Left hindlimb (tissue), 1 donor: ENCODE measurements at regions not wholly inside any gene's neighbourhood (a gene's known extent, or its start where the extent isn't known, plus 50 kb on each side); places are given as distances from the start of the nearest gene placed in this dataset.

ENCODE experiments used
- DNase-seq: peaks from one replicate; pipeline ENCODE4 v3.0.0-alpha.2; 2018

DNA sequence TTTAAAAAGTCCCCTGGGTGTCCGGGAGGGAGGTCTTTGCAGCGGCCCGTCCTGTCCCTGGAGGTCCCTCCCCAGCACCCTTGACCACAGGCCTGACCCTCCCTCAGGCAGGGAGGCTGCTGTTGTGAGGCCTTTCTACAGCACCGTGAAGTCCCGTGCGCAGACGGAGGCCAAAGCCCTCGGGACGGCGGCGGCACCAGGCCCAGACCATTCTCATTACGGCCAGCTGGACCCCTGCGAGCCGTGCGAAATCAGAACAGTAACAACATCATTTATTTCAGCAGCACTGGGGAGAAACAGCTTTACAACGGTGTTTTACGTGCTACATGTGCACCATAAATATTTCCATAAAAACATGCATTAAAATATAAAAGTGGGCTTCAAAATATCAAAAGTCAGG, 101.4 kb upstream of the ACTRT2 start:
- DNase-seq, result no peak

DNA sequence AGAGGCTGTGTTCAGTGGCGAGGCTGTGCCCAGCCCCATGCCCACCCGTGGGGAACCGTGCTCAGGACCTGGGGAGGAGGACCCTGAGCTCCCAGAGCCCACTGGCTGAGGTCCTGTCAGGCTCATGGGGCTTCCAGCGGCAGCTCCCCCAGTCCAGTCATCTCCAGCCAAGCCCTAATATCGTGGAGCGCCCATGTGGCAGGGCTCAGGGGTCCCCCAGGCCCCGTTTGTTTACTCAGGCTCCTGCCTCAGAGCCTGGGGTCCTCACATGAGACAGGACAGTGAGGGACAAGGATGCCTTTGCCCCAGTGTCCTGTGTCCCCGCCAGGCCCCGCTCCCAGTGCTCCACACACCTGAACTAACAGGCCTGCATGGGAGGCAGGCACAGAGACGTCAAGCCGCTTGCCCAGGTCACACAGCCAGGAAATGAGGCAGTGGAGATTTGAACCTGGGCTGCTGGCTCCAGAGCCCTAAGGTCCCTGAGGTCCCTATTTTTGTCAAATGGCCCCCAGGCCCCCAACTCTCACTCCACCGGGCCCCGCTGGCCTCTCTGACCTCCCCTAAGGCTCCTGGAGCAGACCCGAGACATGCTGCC, 100.7 kb upstream of the ACTRT2 start:
- DNase-seq, result no peak

DNA sequence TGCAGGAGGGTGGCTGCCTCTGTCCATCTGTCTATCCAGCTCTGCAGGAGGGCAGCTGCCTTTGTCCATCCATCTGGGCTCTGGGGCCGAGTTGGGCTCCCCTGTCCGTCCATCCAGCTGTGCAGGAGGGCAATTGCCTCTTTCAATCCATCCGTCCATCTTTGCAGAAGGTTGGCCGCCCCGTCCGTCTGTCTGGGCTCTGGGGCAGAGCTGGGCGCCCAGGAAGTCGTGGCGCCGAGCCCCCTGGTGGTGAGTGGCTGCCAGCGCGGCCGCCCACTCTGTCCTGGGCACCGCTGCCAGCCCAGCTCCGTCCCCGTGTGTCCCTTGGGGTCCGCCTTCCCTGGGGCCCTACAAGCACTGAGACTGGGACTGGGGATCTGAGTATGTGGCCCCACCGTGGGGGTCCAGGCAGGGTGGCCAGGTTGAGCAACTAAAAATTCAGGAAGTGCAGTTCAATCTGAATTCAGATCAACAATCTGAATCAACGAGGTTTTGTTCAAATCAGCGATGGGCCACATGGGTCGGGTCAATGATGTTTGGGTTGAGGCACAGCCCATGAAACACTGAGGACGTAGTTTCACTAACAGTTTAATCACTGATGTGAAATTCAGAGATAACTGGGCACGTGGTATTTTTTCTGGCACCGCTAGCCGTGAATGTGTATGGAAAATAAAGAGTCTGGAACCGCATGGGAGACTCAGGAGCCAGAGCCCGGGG, 99.1 kb upstream of the ACTRT2 start:
- no peak for DNase-seq

GRCh38 chr1:2923351-2923750, 97.9 kb upstream of the ACTRT2 start:
- DNase-seq, result no peak

- DNase-seq, result no peak
Measured at GRCh38 chr1:2925291-2925690, 96.0 kb upstream of the ACTRT2 start.

DNA sequence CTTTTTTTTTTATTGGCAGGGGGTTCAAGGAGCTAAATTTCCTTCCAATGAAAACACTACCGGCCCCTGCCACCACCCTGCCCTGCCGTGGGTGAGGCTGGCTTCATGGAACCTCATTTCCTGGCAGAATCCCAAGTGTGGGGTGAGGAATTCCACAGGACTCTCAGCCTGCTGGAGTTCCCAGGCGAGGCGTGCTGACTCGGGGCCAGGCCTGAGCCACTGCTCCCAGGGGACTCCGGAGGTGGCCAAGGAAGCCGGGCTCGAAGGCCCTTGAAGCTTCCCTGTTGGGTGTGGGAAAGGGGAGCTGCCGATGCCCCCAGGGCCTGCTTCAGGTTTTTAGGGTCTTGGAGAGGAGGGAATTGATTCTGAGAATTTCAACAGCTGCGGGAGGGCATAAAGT, 95.3 kb upstream of the ACTRT2 start:
- DNase-seq, result no peak

DNA sequence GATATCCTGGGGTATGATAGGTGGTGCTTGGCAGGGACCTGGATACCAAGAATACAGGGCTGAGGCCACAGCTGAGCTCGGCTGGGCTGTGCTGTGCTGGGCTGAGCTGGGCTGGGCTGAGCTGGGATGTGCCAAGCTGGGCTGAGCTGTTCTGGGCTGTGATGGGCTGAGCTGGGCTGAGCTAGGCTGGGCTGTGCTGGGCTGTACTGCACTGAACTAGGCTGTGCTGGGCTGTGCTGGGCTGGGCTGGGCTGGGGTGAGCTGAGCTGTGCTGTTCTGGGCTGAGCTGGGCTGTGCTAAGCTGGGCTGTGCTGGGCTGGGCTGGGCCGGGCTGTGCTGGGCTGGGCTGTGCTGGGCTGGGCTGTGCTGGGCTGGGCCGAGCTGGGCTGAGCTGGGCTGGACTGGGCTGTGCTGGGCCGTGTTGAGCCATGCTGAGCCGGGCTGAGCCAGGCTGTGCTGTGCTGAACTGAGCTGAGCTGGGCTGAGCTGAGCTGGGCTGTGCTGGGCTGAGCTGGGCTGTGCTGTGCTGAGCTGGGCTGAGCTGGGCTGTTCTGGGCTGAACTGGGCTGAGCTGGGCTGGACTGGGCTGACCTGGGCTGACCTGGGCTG, 94.7 kb upstream of the ACTRT2 start:
- DNase-seq, result no peak

DNA sequence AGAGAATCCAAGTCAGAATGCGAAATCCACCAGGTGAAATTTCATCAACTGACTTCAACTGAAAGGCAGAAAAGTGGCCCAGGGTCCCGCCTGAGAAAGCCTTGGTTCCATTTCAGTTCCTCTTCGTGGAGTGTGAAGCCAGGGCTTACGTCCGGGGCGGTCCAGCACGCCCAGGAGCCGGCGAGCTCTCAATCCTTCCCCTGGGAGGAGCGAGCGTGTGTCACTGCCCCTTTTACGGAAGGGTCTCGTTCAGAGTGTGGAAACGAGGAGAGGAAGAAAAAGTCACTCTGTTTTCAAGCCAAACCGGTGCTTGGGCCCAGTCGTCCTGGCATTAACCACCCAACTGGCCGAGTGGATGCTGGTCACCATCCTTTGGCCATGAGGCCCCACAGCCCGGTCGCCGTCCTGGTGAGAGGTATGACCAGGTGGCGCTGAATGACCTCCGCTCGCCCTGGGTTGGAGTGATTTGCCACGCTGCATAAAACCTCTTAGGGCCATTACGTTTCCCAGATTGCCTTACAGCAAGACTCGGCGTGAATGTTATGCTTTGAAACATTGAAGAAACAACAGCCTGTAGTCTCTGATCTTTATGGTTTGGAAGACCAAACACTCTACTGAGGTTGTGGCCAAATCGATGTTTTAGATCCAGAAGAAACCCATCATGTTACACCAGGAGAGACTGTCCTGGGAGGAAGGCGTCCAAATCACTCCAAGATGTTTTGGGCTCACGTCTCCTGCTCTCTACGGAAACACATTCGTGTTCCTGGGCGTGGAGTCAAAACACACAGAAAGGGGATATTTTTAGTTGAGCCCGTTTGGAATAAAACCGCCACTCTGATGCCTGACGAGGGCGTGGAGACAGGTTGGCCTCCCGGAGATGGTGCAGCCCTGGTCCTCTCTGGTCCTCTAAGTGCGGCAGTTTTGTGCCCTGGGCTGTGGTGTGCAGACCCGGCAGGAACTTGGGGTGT, 93.6 kb upstream of the ACTRT2 start:
- DNase-seq, result peak; percentile 79

GRCh38 chr1:2928366-2929325, 92.6 kb upstream of the ACTRT2 start:
- no peak for DNase-seq

- DNase-seq, result no peak
Measured at GRCh38 chr1:2929335-2929734, 91.9 kb upstream of the ACTRT2 start.

DNA sequence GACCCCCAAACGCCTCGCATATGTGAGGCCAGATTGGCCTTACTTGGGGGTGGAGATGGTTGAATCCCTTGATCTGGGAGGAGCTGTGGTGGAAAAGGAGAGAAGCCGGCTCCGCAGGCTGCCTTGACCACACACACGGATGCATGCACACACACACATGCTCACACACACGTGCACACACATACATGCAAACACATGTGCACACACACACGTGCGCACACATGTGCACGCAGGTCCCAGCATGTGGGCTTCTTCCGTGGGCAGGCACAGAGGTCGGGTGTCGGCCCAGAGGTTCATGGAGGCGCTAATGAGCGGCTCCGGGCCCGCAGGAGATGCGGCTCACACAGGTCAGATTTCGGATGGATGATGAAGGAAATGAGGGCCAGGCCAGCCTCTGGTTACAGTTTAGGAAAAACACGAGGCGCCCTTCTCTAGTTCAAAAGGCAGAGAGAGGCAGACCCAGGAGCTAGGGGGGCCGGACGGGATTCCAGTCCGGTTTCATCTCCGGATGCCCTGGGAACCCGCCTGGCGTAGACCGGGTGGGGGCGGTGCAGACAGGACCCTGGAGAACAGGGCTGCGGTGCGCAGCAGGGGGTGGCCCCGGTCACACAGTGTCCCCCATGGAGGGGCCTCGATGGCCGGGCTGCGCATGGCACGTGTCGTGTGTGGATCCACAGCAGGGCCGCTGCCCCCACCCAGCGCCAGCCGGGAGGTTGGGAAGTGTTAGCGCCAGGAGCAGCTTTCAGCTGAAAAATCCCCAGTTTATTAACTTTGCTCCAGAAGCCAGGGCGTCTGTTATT, 91.1 kb upstream of the ACTRT2 start:
- no peak for DNase-seq

DNA sequence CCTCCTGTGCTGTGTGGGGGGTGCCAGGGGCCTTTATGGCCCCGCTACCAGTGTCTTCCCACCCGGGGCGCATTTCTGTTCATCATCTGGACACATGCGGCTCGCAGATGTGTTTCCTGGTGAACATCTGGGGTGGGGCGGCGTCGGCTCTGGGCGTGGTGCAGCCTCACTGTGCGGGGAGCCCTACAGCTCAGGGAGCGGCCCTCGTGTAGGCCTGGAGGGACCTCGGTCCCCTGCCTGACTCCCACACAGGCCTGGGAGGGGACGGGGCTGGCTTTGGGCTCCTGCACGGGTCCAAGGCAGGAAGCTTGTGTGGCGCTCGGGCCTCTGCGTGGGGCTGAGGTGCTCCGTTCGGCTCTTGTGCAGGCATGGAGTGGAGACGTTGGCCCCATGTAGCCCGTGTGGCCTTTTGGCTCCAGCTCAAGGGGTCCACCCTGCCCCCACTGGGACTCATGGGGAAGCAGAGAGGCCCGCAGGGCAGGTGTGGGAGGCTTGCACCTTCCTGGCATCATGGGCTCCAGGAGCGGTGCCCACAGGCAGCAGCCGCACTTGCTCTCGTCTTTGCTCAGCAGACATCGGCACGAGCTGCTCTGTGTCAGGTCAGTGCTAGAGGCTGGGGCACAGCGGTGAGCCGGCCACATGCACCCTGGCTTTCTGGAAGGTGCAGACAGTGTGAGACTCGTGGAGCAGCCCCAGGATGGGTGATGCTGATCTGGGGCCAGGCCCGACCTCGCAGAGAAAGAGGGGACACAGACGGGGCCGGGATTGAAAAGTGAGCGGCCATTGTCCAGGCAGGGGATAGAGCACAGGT, 90.1 kb upstream of the ACTRT2 start:
- peak; percentile 60 for DNase-seq

- no peak for DNase-seq
Measured at GRCh38 chr1:2931724-2932401, 89.4 kb upstream of the ACTRT2 start.

DNA sequence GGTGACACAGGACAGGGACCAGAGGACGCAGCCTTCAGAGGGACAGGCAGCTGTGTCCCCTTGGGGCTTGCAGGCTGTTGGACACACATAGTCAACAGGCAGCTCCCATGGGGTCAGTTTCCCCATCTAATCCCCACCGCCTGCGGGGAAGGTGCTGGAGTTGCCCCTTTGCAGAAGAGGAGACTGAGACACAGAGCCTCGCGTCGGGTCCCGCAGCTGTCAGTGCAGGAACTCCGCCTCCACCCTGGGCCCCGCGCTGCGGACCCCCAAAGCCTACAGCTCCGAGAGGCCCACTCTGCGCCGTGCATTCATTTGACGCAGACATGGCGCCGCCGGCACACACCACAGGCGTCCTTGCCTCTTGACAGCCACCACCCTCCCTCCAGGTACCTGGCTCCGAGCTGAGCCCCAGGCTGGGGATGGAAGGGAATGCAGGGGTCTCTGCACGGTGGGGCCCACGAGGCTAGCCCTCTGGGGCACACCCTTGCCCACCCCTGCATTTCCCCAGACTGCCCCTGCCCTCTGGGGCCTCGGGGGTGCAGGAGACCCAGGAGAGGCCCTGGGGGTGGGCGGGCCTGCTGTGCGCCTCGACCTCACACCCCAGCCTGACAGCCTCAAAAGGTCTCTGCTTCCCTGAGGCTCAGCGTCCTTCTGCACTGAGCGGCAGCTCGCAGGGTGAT, 88.5 kb upstream of the ACTRT2 start:
- peak; percentile 3 for DNase-seq

DNA sequence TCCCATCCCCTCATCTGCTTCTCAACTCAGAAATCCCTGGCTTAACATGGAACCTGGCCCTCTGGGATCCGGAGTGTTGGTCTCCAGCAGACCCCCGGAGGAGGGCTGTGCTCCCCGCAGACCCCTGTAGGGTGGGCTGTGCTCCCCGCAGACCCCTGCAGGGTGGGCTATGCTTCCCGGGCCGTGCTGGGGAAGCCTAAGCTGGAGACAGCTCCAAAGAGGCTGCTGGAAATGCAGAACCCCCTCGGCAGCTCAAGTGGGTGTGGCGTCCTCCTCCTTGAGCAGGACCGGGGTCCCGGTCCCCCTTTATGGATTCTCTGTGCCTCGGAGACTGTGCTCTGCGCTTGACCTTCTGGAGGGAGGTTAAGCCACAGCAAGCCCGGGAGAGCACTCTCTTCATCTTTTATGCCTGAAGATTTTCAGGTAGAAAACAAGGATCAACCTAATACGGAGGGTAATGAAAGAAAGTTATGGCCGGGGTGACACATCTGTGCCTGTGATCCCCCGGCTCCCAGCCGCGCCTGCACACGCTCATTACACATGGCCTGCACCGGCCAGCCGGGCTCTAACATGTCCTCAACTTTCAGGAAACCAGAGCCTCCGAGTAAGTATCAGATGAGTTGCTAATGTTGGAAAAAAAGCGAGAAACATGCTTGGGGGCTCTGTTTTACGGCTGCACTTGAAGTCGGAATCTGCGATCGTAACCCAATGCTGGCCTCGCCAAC, 87.7 kb upstream of the ACTRT2 start:
- DNase-seq, result peak; percentile 11

DNA sequence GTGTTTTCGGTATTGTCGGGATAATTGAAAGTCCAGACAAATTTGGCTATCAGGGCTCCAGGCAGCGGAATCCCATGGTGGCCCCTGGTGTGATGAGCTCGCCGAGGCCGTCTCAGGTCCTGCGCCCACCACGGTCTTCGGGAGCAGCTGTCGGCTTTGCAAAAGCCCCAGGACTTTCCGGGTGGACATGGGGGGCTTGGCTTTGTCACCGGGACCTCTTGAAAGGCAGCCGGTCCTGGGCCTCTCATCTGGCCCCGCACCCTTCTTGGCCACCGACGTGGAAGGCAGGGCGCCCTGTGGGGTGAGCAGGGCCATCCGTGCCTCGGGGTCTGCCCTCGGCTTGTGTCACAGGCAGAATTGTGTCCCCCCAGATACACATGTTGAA, 87.1 kb upstream of the ACTRT2 start:
- DNase-seq, result peak; percentile 25

- peak; percentile 8 for DNase-seq
Measured at GRCh38 chr1:2934642-2935081, 86.6 kb upstream of the ACTRT2 start.

GRCh38 chr1:2935184-2935583, 86.1 kb upstream of the ACTRT2 start:
- no peak for DNase-seq
